HG03066 (cell line): ENCODE measurements at regions not wholly inside any gene's neighbourhood (a gene's known extent, or its start where the extent isn't known, plus 50 kb on each side); places are given as distances from the start of the nearest gene placed in this dataset.

ENCODE experiments used
- ATAC-seq: cut with Tn5 transposase; IDR thresholded peaks from one replicate; pipeline ENCODE4 v1.9.1; 2021; ENCODE audit warnings: low read depth; ENCODE audit not compliant: unreplicated experiment

- ATAC-seq: no peak
Measured at GRCh38 chr7:18437101-18437500, 58.4 kb upstream of the HDAC9 start.

DNA sequence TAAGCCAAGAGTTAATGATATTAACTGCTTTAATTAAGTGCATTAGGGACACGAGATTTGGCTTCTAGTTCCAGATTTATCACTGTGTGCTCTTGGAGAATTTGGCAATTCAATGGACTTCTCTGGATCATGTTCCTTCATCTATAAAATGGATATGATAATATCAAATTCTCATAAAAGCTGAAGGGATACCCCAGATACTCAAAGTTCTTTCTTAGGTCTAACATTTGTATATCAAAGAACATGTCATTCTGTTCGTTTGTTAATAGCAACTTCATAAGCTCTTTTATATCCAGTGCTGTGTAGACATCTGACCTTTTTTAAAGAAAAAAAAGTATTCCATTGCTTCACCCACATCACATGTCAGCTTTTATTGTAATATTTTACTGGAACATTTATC is 54.6 kb upstream of the HDAC9 start:
- no peak for ATAC-seq

DNA sequence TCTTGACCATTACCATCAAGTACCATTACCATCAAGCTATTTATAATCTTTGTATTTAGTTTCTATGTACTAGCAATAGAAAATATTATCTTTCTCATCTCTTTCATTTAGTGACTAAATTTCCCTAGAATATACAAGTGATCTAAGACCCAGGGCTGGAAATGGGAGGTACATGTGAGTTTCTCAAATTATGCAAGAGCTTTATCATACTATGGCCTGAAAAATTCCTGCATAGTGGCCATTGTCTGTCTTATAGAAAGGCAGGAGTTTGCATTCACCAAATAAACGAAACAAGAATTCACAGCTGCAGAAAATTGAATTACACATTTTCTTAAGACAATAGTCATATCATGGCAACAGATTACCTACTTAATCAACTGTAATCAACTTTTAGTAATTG is 50.7 kb upstream of the HDAC9 start:
- no peak for ATAC-seq

DNA sequence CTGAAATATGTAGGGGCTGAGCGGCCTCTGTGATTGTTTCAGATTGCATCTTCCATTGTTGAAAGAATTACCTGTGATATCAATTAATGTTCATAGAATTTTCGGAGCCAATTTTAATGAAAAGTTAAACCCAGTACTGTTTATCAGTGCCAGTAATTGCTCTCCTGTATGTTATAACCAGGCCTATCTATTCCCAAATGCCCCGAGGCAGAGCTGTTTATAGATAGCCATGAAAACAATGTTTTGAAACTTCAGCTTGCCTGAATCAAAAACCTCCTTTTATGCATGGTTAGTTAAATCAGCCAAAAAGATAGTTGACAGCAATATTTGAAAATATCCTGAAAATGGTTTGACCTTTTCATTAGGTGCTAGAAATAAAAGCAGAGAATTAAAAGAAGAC is 50.1 kb upstream of the HDAC9 start:
- no peak for ATAC-seq
